GM04504 (cell line): ENCODE measurements at regions not wholly inside any gene's neighbourhood (a gene's known extent, or its start where the extent isn't known, plus 50 kb on each side); places are given as distances from the start of the nearest gene placed in this dataset.
"Not testable (repeated sequence)": the region's sequence is repeated elsewhere in the genome, so short reads cannot be mapped to it uniquely, and the experiment has no call there.

ENCODE experiments used
- DNase-seq: peaks from one replicate; pipeline ENCODE4 v3.0.0-alpha.2; 2012; ENCODE audit warnings: low read depth

DNA sequence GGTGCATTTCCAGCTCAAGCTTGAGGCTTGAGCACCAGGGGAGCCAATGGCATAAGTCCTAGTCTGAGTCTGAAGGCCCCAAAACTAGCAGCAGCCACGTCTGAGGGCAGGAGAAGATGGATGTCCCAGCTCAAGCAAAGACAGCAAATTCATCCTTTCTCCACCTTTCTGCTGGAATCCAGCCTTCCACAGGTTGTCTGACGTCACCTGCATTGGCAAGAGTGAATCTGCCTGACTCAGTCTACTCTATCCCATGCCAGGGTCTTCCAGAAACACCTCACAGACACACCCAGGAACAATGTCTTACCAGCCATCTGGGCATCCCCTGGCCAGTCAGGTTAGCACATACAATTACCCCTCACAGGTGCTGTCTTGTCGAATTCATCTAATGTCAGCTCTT lies 76.2 kb upstream of the SOX11 start:
- no peak for DNase-seq

DNA sequence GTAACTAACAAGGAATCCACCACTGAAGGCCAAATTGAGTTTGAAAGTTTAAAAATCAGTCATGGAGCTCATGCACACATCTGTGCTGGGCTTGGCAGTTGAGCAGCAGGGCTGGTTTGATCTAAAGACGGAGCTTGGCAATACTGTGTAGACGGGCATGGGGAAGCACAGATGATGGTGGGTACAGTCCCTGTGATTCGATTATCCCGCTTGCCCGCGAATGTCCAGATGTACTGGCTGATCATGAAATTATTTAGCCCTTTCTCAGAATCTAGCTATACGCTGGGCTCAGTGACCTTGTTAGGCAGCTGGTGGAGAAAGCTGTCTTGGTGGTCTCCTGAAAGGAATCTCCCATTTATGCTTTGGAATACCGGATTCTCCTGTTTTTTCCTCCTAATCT lies 74.8 kb upstream of the SOX11 start:
- no peak for DNase-seq

DNA sequence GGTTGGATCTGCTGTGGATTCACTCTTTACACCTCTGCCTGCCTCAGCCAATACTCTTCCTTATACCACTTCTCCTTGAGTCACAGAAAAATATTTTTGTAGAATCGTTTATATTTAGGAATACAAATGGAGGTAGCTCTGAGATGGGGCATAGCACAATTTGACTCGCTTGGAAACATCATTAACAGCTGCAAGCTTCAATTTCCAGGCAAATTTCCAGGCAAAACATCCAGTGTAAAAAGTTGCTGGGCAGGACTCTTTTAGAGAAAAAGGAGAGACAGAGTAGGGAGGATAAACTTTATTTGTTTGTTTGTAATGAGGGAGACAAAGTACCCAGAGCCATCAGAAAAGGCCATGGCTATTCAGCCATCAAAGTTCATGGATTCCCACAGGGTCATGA lies 74.4 kb upstream of the SOX11 start:
- no peak for DNase-seq

DNA sequence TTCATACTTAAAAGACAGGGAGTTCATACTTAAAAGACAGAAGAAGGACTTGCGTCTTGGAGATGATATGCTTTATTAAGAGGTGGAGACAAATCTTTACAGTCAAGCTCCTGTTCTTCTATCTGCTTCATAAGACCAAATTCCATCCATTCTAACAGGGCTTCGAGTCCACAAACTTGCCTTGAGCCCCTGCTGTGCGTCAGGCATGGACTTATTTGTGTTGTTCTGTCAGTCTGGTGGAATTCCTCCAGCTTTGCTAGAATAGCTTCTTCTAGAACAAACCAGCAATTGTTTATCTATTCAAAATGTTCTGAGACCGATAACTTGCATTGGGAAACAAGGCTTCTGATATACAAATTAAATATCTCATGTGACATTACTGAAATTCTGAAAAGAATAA lies 73.9 kb upstream of the SOX11 start:
- no peak for DNase-seq

DNA sequence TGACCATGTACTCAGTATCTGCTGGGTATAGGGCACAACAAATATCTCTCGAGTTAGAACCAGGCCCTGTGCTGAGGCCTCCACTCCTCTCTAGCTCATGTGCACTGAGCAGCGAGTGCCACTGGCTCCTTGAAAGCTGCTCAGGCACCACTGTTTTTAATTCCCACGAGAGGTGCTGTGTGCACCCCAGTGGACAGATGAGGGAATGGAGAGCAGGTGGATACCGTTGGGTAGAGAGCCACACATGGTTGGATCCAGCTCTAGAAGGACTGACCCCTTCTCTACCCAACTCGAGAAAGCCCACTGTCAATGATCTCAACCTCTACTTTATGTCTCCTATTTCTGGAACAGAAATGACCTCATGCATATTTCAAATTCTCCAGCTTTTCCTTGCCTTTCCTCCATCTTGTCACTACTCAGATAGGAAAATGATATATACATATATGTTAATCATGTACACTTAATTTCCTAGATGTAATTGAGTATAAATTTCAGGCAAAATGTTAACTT lies 66.6 kb upstream of the SOX11 start:
- not testable (repeated sequence) for DNase-seq

DNA sequence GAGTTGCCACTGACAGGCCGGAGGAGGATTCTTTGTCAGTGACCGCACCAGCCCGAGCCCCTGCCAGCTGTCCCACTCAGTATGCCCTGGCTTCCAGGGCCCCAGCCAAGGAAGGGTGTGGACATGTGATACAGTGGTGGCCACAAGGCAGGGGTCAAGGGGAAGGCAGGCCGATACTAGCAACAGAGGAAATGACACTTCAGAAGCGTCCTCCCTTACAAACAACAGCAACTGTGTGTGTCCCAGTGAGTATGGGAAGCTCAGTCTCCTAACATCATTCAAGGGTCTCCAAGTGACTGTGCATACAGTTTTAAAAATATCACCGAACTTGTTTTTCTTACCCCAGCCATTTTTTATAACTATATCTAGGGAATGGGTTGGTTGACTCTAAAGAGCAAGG lies 63.7 kb upstream of the SOX11 start:
- DNase-seq, result not testable (repeated sequence)

DNA sequence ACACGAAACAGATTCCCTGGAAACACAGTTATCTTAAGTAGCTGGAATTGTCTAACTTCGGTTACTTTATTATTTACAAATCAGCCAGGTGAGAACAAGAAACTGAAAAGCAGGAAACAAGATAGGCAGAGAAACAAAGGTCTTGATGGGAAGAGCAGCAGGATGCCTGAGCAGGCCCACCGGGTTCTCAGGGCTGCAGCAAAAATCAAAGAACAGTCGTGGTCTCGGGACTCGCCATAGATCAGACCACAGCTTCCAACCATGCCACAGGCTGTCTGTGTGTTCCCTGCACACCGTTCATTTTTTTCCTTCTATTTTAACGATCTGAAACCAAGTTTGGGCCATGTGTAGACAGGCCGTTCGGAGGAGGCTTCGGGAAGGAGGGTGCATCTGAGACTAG lies 62.7 kb upstream of the SOX11 start:
- DNase-seq, result not testable (repeated sequence)

DNA sequence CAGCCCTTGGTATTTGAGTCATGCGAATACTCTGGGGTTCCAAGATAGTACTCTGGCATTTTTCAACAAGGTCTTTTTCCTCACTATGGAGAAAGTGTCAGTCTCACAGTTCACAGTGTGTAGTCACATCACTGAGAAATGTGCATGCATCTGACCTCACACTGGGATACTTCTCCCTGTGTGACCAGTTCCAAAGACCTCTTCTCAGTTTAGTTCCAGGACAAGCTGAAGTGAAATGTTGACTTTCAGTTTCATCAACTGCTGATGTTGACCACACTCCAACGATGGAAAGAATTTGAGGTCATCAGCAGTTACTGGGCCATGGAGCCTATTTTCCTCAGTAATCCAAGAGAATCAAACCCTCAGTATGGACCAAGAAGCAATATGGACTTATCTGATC lies 55.1 kb upstream of the SOX11 start:
- not testable (repeated sequence) for DNase-seq
